Tibial artery (tissue), 4 donors: ENCODE measurements at regions not wholly inside any gene's neighbourhood (a gene's known extent, or its start where the extent isn't known, plus 50 kb on each side); places are given as distances from the start of the nearest gene placed in this dataset.

Experiments used
- DNase-seq, 2 donors: peaks; one replicate each; pipeline ENCODE4 v3.0.0-alpha.2; 2019
- H3K27ac ChIP-seq, 2 donors: fragments of 200-600 bp; sonication (generic) in 1 of 2; 1 replicate in 1 of 2; 2 replicates in 1 of 2; pipeline ENCODE4 v1.5.1; 2018 to 2019; ENCODE audit warnings: mild to moderate bottlenecking in 1 of 2
- H3K27me3 ChIP-seq, 2 donors: fragments of 200-600 bp; sonication (generic) in 1 of 2; one replicate each; pipeline versions ENCODE4 v1.5.1 to v1.6.0; 2016 to 2019
- H3K36me3 ChIP-seq, 3 donors: fragments of 200-600 bp; sonication (generic) in 2 of 3; one replicate each; pipeline ENCODE4 v1.5.1; 2016 to 2019; ENCODE audit warnings: mild to moderate bottlenecking in 2 of 3
- H3K4me1 ChIP-seq, 4 donors: fragments of 200-600 bp; sonication (generic) in 2 of 4; 1 replicate in 3 of 4; 2 replicates in 1 of 4; pipeline ENCODE4 v1.5.1; 2016 to 2019
- H3K4me3 ChIP-seq, 2 donors: fragments of 200-600 bp; sonication (generic) in 1 of 2; 1 replicate in 1 of 2; 2 replicates in 1 of 2; pipeline ENCODE4 v1.5.1; 2018 to 2019; ENCODE audit warnings: mild to moderate bottlenecking in 2 of 2
- H3K9me3 ChIP-seq, 3 donors: fragments of 200-600 bp; sonication (generic) in 1 of 3; one replicate each; pipeline ENCODE4 v1.5.1; 2016 to 2019
- intact Hi-C: fragments of 100-400 bp; cut with DNase I; formaldehyde crosslinking; loops from one replicate; pipeline ENCODE4 v1.15.0; 2023; ENCODE audit warnings: low total_unique reads
- TF ChIP-seq, protein P1 (sequence below), 2 experiments: fragments of 200-600 bp in 1 of 2; fragments of 450-650 bp in 1 of 2; IDR thresholded peaks; one replicate each; pipeline ENCODE4 v1.5.1; 2017 to 2019; ENCODE audit warnings: antibody characterized with exemption in 2 of 2, mild to moderate bottlenecking in 1 of 2, moderate library complexity in 1 of 2

DNA sequence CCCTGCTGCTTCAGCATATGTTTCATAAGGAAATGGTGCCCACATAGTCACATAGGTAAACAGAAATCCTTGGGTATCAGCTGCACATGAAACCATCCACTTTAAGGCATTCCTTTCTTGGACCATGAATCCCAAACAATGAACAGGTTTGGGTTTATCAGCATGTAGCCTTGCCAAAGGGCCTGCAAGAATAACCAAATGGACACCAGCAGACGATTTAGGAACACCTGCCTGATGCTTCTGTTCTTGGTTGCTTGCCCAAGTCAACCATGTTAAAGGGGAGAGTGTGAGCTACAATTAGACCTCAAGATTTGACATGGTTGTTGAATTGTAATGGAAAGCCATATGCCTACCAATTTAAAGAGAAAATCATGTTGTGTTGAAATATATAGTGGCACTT is 1342.7 kb upstream of the PIK3C3 start:
- H3K27me3 ChIP-seq = no peaks in the 10 kb centered on the region
- no peaks in the 10 kb centered on the region for H3K36me3 ChIP-seq
- no peak for DNase-seq
- H3K9me3 ChIP-seq = no peaks in the 10 kb centered on the region
- no peaks in the 10 kb centered on the region for H3K4me1 ChIP-seq
- no peak overlapping the region for H3K4me3 ChIP-seq
- intact Hi-C loops = no loop called here
- TF ChIP-seq, protein P1, sequence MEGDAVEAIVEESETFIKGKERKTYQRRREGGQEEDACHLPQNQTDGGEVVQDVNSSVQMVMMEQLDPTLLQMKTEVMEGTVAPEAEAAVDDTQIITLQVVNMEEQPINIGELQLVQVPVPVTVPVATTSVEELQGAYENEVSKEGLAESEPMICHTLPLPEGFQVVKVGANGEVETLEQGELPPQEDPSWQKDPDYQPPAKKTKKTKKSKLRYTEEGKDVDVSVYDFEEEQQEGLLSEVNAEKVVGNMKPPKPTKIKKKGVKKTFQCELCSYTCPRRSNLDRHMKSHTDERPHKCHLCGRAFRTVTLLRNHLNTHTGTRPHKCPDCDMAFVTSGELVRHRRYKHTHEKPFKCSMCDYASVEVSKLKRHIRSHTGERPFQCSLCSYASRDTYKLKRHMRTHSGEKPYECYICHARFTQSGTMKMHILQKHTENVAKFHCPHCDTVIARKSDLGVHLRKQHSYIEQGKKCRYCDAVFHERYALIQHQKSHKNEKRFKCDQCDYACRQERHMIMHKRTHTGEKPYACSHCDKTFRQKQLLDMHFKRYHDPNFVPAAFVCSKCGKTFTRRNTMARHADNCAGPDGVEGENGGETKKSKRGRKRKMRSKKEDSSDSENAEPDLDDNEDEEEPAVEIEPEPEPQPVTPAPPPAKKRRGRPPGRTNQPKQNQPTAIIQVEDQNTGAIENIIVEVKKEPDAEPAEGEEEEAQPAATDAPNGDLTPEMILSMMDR (IDR thresholded peaks at IDR 0.05) = no peak
- no peak overlapping the region for H3K27ac ChIP-seq

DNA sequence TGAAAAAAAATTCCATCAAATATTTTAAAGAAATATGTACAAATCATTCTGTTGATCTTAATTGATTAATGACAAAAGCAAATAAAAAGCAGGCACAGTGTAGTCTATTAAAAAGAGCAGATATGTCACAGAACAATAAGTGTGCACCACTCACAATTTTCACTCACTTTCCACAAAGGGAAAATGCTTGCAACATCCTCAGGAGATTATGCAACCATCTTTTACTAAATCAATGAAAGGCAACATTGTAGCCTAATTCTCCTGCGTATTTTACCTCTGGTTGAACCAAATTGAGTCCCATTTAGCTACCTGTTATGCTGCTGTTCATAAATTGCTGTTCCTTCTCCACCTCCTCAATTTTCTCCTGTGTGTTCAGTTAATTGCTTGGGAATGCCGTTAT is 1346.8 kb upstream of the PIK3C3 start:
- no peak for DNase-seq
- no peak overlapping the region for H3K4me3 ChIP-seq
- no peaks in the 10 kb centered on the region for H3K4me1 ChIP-seq
- H3K27me3 ChIP-seq = no peaks in the 10 kb centered on the region
- H3K9me3 ChIP-seq = no peaks in the 10 kb centered on the region
- TF ChIP-seq, protein P1 (IDR thresholded peaks at IDR 0.05) = no peak
- no peak overlapping the region for H3K27ac ChIP-seq
- no peaks in the 10 kb centered on the region for H3K36me3 ChIP-seq
- intact Hi-C loops = no loop called here

DNA sequence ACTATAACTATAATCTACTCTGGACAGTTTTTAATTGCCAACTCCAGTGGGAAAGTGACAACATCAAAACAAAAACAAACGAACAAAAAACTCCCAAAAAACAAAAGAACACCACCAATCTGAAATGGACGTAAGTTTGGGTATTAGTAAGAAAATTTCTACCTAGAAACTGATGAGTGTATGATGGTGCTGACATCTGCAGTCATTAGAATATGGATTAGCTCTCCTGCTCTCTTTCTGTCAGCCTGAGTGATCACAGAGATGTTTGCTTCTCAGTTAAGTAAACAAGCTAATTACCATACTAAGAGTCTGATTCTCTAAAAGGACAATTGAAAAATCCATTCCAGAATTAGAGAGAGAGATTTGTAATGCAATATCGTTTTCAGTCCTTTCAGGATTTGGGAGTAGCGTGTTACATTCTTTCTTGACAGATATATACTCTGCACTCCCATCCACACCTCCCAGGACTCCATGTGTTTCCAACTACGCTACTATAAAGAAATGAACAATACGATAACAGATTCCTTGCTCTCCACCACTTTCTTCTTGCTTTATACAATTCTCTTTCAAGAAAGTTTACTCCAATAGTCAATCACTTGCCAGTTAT is 1347.4 kb upstream of the PIK3C3 start:
- TF ChIP-seq, protein P1 (IDR thresholded peaks at IDR 0.05) = no peak
- intact Hi-C loops = no loop called here
- DNase-seq = no peak
- Histone ChIP-seq H3K27me3 (no peaks in the 10 kb centered on the region), H3K36me3 (no peaks in the 10 kb centered on the region), H3K4me3 (no peak overlapping the region), H3K9me3 (no peaks in the 10 kb centered on the region), H3K27ac (no peak overlapping the region), H3K4me1 (no peaks in the 10 kb centered on the region)

DNA sequence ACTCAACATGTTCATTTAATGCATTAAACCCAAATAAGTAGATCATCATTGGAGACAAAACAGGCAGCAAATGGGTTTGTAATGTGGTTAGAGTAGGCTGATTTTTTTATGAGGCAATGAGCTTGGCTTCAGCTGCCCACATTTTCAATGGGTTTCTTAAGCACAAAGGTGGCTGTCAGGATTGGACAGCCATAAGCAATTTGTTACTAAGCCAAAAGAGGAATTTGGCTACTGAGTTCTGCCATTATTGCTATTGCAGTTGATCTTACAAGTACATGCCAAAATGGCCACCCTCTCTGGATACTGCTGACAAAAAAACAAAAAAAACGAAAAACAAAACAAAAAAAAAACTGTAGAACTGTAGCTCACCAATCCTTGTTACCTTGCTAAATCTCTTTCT is 1348.0 kb upstream of the PIK3C3 start:
- intact Hi-C loops = no loop called here
- Histone ChIP-seq H3K4me1 (no peaks in the 10 kb centered on the region), H3K9me3 (no peaks in the 10 kb centered on the region), H3K36me3 (no peaks in the 10 kb centered on the region), H3K4me3 (no peak overlapping the region), H3K27ac (no peak overlapping the region), H3K27me3 (no peaks in the 10 kb centered on the region)
- no peak for DNase-seq
- TF ChIP-seq, protein P1 (IDR thresholded peaks at IDR 0.05) = no peak

DNA sequence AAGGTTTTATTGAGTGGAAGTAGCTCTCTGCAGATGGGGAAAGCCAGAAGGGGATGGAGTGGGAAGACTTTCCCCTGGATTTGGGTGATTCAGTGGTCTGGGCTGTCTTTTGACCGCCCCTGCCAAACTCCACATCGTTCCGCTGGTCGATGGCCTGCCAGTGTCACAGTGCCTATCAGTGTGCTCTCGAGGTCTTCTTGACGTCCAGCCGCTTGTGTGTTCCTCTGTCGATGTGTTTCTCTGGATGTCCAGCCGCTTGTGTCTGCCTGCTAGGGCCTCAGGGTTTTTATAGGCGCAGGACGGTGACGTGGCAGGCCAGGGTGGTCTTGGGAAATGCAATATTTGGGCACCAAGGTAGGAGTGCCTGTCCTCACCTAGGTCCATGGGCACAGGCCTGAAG is 1371.4 kb upstream of the PIK3C3 start:
- TF ChIP-seq, protein P1 (IDR thresholded peaks at IDR 0.05) = no peak
- no peak for DNase-seq
- intact Hi-C loops = no loop called here

DNA sequence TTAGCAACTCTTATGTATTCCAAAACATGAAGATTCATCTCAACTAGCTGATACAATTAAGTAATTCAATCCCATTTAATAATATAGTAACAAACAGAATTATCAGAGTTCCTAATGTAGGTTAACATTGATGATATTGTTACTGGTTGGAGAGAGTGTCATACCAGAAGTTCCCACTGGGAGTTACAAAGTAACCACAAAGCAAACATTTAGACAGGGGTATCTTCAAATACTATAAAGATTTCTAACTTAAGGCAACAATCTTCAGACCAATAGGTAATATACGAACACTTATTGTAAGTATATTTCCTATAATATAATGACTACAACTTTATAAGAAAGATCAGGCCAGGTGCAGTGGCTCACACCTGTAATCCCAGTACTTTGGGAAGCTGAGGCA is 1372.9 kb upstream of the PIK3C3 start:
- DNase-seq = no peak
- Histone ChIP-seq H3K27me3 (no peaks in the 10 kb centered on the region), H3K4me1 (no peaks in the 10 kb centered on the region), H3K4me3 (no peak overlapping the region), H3K9me3 (no peaks in the 10 kb centered on the region), H3K27ac (no peak overlapping the region), H3K36me3 (no peaks in the 10 kb centered on the region)
- intact Hi-C loops = no loop called here
- TF ChIP-seq, protein P1 (IDR thresholded peaks at IDR 0.05) = no peak

More for the DNA sequence above, 1371.4 kb upstream of the PIK3C3 start:
- no peaks in the 10 kb centered on the region for H3K27me3 ChIP-seq
- H3K9me3 ChIP-seq = no peaks in the 10 kb centered on the region
- no peaks in the 10 kb centered on the region for H3K36me3 ChIP-seq
- H3K4me3 ChIP-seq = no peak overlapping the region
- no peak overlapping the region for H3K27ac ChIP-seq
- H3K4me1 ChIP-seq = no peaks in the 10 kb centered on the region
